ENCODE measurements at regions not wholly inside any gene's neighbourhood (a gene's known extent, or its start where the extent isn't known, plus 50 kb on each side); places are given as distances from the start of the nearest gene placed in this dataset.

DNA sequence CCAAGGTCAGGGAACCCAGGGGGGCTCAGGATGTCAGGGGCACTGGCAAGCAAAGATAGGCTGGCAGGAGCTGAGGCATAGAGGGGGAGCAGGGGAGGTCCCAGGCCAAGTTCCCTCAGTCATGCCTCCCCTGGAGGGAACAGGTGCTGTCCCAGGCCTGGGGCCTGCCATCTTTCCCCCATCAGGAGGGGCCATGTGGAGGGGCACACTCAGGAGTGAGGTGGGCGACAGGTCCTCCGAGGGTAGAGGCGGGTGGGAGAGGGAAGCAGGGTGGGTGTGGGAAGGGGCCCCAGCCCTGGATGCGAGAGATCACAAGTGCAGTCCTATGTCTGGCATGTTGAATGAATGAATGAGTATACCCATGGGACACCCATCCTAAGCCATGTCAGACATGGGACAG is 127.7 kb upstream of the GLI2 start:
- DNase-seq: peak in 2 of 10 donors; percentile 43 to 54
- intact Hi-C loops (cut with DNase I): no loop called here

- intact Hi-C loops (cut with DNase I): no loop called here
- peak in 2 of 10 donors; percentile 46 to 47 for DNase-seq
Measured at GRCh38 chr2:120609826-120610395, 125.8 kb upstream of the GLI2 start.

- DNase-seq: peak in 2 of 10 donors; percentile 33 to 71
- intact Hi-C loops (cut with DNase I): no loop called here
Measured at GRCh38 chr2:120611016-120611415, 124.7 kb upstream of the GLI2 start.

- intact Hi-C loops (cut with DNase I): no loop called here
- DNase-seq: peak in 2 of 10 donors; percentile 37 to 59
Measured at GRCh38 chr2:120611961-120612360, 123.7 kb upstream of the GLI2 start.

DNA sequence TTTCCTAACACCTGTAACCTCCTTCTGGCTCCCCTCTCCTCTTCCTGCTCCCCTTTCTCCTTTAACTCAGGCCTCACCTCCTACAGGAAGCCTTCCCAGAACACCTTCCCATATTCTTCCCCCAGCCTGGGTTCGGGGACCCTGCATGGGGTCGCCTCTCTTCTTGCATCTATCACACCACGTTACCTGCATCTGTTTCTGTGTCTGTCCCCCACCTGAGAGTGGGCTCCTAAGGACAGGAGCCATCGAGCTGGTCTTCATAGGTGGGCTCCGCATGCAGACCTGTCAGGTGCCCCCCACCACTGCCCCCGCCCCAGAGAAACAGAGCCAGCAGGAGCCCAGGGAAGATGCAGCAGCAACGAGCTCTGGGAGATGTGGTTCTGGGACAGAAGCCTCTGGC is 123.2 kb upstream of the GLI2 start:
- intact Hi-C loops (cut with DNase I): no loop called here
- DNase-seq: peak in 2 of 10 donors; percentile 28 to 67

- intact Hi-C loops (cut with DNase I): no loop called here
- DNase-seq: peak in 2 of 10 donors; percentile 45 to 55
Measured at GRCh38 chr2:120612931-120613330, 122.7 kb upstream of the GLI2 start.

DNA sequence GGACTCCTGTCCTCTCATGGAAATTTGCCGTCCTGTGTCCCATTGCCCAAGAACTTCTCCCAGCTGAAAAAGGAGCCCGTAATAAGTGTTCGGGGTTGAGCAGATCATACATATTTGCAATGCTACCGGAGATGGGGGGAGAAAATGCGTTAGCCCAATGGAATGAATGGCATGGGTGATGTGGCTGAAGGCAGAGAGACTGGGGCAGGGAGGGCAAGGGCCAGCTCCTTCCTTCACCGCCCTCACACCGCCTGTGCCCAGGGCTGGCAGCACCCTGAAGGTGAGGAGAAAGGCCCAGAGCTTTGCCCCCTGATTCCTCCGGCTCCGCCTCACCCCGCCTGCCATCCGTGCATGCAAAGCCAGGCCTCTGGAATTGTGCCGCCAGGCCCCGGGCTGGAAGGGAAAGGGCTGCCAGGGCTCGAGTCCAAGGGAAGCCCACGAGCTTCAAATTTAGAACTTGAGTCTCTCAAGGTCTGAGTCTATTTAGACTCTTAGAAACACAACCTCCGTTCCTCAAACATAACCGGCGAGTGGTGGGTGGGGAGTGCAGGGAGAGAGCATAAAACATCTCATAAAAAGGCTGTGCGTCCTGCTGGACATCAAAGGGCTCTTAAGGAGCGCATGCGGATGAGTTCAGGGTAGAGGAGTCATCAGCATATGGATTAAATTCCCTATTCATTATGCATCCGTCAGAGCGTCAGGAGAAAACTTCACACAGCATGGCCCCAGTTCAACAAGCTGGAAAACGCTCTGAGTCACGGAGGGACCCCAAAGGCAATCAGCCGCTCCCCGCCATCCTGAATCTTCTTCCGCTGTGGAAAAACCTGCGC is 121.7 kb upstream of the GLI2 start:
- intact Hi-C loops (cut with DNase I): no loop called here
- DNase-seq: peak in 2 of 10 donors; percentile 78 to 82

DNA sequence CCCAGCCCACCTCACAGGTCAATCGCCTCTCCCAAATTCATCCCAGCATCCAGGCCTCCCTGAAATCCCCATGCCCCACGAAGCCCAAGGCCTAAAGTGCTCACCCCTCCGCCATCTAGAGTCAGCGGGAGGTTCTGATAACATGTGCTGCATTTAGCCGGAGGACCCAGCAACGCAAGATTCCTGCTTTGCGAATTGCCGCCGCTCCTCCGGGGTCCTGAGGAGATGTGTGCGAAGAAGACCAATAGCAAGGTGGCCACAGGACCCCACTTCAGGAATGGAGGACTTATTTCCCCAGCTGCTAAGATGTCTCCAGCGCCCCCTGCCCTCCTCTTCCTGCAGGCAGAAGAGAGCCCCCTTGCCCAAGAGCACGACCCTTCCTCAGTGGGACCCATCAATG is 120.8 kb upstream of the GLI2 start:
- intact Hi-C loops (cut with DNase I): no loop called here
- DNase-seq: peak in 2 of 10 donors; percentile 46 to 69

DNA sequence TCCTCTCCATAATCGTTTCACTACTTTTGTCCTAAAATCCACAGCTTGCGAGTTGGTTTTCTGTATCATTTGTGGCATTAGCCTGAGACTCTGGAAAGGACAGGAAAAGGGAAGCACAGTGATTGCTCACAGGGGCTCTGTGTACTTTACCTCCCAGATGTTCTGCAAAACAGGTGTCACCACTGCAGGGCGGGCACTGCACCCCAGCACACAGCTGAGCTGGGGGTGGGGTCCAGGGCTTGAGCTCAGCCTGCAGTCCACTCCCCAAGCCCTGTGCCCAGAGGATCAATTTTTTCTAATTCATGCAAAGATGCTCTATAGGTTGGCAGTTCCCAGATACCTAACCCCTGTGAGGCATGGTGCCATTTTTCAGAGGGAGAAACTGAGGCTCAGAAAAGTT is 119.4 kb upstream of the GLI2 start:
- DNase-seq: peak in 1 of 10 donors; percentile 32
- intact Hi-C loops (cut with DNase I): no loop called here

DNA sequence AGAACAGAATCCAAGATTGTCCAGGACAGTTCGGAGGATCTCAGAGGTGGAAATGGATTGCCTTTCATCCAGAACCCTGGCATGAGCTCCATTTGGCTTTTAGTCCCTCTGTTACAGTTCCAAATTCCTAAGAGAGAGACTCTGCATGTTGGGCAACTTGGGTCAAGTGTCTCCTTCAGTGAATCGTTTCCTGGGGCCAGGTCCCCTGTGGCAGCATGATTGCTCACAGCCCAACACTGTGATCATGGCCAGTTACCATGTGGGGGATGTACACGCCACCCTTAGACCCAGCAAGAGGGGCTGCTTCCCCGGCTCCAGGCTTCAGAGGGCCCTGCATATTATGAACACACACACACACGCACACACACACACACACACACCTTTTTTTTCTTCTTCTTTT is 118.6 kb upstream of the GLI2 start:
- DNase-seq: peak in 1 of 10 donors; percentile 13
- intact Hi-C loops (cut with DNase I): no loop called here

- intact Hi-C loops (cut with DNase I): no loop called here
- no peak for DNase-seq
Measured at GRCh38 chr2:120618830-120619229, 116.8 kb upstream of the GLI2 start.

- peak in 1 of 10 donors; percentile 8 for DNase-seq
- intact Hi-C loops (cut with DNase I): no loop called here
Measured at GRCh38 chr2:120619579-120619978, 116.1 kb upstream of the GLI2 start.

GRCh38 chr2:120620025-120620793 is 115.5 kb upstream of the GLI2 start:
- intact Hi-C loops (cut with DNase I): no loop called here
- no peak for DNase-seq

GRCh38 chr2:120622159-120622869 is 113.4 kb upstream of the GLI2 start:
- intact Hi-C loops (cut with DNase I): no loop called here
- DNase-seq: peak in 2 of 10 donors; percentile 8 to 43

DNA sequence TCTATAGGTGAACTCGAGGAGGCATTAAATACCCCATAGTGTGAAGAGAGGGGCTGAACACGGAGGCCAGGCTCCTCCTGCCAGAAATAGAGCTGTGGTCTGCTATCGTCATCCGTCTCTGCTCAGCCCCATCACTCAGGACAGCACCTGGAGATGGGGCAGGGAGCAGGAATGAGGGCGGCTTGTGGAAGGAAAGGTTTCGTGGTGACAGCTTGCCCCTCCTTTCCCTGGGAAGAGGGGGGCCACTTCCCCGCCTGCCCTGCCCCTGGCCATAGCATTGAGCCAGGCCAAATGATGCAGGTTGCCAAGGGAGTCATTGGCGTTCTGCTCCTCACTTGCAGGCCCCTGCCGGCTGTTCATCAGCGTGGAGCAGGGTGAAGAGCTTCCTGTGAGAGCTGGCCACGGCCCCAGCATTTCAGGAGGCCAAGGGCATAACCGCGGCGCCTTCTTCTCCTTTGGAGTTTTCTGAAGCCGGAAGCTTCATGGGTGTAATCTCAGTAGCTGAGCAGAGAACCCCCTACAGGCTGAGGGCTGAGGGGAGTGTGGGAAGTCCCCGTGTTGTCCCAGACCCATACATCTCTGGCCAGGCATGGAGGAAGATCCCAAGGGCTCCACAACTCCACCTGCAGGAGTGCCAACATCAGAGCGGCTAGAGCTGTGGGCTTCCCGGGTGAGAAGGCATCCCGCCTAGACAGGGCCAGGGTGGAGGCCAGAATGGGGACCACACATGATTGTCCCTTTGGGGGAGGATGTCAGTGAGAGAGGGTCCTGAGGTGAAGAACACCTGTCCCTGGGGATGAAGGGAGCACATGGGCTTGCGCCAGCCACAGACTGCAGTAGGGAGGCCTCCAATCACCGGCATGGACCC is 112.5 kb upstream of the GLI2 start:
- intact Hi-C loops (cut with DNase I): no loop called here
- peak in 3 of 10 donors; percentile 9 to 72 (median 35) for DNase-seq

DNA sequence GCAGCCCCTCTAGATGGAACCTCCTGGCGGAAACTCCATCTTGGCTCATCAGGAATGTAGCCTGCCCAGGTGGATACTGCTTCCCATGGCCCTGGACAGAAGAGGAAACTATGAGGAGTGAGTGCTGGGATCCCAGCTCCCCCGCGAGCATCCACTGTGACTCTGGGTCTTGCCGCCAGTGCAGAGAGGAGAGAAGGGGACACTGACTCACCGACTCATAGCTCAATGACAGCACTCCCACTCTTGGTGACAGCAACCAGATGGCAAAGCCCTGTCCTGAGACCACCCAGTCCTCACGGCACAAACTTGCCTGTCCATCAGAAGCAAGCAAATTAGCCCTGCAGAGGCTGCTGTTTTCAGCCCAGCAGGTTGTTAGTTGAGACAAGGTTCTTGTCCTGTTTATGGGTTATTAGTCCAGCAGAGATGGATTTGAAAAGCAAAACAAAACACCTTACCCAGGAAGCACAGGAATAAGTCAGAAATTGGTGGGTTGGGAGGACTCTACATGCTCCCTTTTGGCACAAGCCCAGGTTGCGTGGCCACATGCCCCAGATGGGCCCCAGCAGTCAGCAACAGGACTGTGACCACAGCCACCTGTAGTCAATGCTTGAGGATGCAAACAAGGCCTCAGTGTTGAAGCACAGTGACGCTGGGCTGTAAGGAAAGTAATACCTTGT is 111.5 kb upstream of the GLI2 start:
- intact Hi-C loops (cut with DNase I): no loop called here
- no peak for DNase-seq

GRCh38 chr2:120624738-120625446 is 110.8 kb upstream of the GLI2 start:
- DNase-seq: peak in 1 of 10 donors; percentile 52
- intact Hi-C loops (cut with DNase I): no loop called here

- intact Hi-C loops (cut with DNase I): no loop called here
- peak in 1 of 10 donors; percentile 39 for DNase-seq
Measured at GRCh38 chr2:120625865-120626560, 109.7 kb upstream of the GLI2 start.
